ENCODE measurements at regions not wholly inside any gene's neighbourhood (a gene's known extent, or its start where the extent isn't known, plus 50 kb on each side); places are given as distances from the start of the nearest gene placed in this dataset.

DNA sequence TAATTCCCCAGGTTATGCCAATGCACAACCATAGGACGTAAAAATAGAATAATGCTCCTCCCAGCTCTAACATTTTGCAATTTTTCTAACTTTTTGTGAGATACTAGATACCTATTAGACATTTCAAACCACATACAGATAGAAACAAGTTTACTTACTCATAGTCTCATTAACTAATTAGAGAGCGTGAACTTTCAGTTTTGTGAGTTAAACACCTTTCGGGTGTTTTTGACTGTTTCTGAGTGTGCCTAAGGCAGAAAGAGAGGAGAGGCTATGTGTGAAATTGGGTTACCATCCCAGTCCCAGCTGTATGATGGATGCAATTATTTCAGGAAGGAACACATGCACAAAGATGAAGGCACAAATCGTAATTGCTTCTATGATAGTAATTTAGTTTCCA, 300.4 kb upstream of the POU1F1 start:
- TF ChIP-seq JUND (IDR thresholded peaks at IDR 0.05), result no peak
- no peak for TF ChIP-seq GABPA (IDR thresholded peaks at IDR 0.05 in 1 of 2, conservative IDR thresholded peaks at IDR 0.05 in 1 of 2)
- TF ChIP-seq, protein P1, sequence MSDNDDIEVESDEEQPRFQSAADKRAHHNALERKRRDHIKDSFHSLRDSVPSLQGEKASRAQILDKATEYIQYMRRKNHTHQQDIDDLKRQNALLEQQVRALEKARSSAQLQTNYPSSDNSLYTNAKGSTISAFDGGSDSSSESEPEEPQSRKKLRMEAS (IDR thresholded peaks at IDR 0.05), result no peak
- TF ChIP-seq, protein P2, sequence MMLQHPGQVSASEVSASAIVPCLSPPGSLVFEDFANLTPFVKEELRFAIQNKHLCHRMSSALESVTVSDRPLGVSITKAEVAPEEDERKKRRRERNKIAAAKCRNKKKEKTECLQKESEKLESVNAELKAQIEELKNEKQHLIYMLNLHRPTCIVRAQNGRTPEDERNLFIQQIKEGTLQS (IDR thresholded peaks at IDR 0.05), result no peak

Data from liver (tissue), 2 donors.